Thoracic aorta (tissue), 2 donors: ENCODE measurements at regions not wholly inside any gene's neighbourhood (a gene's known extent, or its start where the extent isn't known, plus 50 kb on each side); places are given as distances from the start of the nearest gene placed in this dataset.

Experiments used
- ATAC-seq: fragments of 150-250 bp; one replicate; pipeline ENCODE4 v1.8.0; 2017; ENCODE audit warnings: low read depth; ENCODE audit not compliant: insufficient number of reproducible peaks, low FRiP score
- DNase-seq: peaks from one replicate; pipeline ENCODE4 v3.0.0-alpha.2; 2020; ENCODE audit warnings: low spot score
- H3K27ac ChIP-seq, 2 donors: fragments of 200-600 bp; sonication (generic); 1 replicate in 1 of 2; 2 replicates in 1 of 2; pipeline ENCODE4 v1.5.1; 2016; ENCODE audit warnings: mild to moderate bottlenecking in 2 of 2, moderate library complexity in 2 of 2
- H3K27me3 ChIP-seq: fragments of 200-600 bp; sonication (generic); replicated peaks from 2 replicates; pipeline ENCODE4 v1.6.0; 2016; ENCODE audit warnings: mild to moderate bottlenecking; ENCODE audit not compliant: insufficient read depth
- H3K36me3 ChIP-seq: fragments of 200-600 bp; sonication (generic); one replicate; pipeline ENCODE4 v1.5.1; 2016
- H3K4me1 ChIP-seq, 2 donors: fragments of 200-600 bp; sonication (generic); 1 replicate in 1 of 2; 2 replicates in 1 of 2; pipeline versions ENCODE4 v1.5.1 to v1.6.0; 2016; ENCODE audit warnings: low read depth in 2 of 2, mild to moderate bottlenecking in 1 of 2; ENCODE audit not compliant: control insufficient read depth in 1 of 2
- H3K4me3 ChIP-seq: fragments of 200-600 bp; sonication (generic); 2 replicates; pipeline ENCODE4 v1.5.1; 2016; ENCODE audit warnings: mild to moderate bottlenecking
- H3K9me3 ChIP-seq: fragments of 200-600 bp; sonication (generic); 2 replicates; pipeline ENCODE4 v1.5.1; 2016
- TF ChIP-seq, protein P1 (sequence below): fragments of 200-600 bp; sonication (generic); IDR thresholded peaks from one replicate; pipeline ENCODE4 v1.5.1; 2019; ENCODE audit warnings: antibody characterized with exemption

DNA sequence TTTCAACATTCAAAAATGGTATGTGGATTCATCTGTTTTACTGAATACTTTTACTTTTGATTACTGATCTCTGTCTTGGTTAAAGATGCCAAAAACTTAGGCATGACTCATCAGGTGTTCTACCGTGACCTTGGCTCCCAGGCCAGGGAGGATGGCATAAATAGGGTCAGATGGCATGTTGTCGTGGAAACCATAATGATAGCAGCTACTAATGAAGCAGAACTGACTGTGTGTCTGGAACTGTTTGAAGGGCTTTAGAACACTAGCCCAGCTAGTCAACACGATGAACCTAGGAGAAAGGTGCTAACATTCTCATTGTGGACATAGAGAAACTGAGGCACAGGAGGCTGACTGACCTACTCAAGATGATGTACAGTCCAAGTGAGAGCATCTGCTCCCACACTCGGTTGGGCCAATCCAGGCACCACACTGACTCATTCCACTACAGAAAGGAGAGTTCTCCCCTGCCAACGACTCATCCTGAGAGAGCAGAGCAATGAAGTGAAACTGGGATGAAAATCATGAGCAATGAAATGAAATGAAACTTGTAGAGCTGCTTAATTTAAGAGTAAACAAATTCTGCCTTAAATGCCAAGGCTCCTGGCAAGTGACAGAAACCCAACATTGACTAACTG is 116.0 kb downstream of the TENT4A start:
- Histone ChIP-seq H3K4me3 (no peak overlapping the region), H3K27me3 (no peaks in the 10 kb centered on the region)

DNA sequence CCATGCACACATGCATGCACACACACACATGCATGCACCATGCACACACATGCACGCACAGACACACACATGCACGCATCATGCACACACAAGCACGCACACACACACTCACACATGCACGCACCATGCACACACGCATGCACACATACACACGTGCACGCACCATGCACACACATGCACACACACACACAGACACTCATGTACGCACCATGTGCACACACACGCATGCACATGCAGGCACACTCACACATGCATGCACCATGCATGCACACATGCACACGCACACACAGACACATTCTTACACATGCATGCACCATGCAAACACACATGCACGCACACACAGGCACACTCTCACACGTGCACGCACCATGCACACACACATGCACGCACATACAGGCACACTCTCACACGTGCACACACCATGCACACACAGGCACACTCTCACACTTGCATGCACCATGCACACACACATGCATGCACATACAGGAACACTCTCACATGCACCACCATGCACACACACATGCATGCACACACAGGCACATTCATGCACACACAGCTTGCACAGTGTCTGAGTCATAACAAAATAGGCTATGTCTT is 117.5 kb downstream of the TENT4A start:
- Histone ChIP-seq H3K27ac (no peak overlapping the region), H3K4me3 (no peak overlapping the region), H3K36me3 (no peaks in the 10 kb centered on the region), H3K27me3 (no peaks in the 10 kb centered on the region), H3K9me3 (no peaks in the 10 kb centered on the region), H3K4me1 (peaks cover 11 to 26% of the 10 kb centered on the region in 2 donors)
- DNase-seq (no peak), ATAC-seq (no peak)
- TF ChIP-seq, protein P1, sequence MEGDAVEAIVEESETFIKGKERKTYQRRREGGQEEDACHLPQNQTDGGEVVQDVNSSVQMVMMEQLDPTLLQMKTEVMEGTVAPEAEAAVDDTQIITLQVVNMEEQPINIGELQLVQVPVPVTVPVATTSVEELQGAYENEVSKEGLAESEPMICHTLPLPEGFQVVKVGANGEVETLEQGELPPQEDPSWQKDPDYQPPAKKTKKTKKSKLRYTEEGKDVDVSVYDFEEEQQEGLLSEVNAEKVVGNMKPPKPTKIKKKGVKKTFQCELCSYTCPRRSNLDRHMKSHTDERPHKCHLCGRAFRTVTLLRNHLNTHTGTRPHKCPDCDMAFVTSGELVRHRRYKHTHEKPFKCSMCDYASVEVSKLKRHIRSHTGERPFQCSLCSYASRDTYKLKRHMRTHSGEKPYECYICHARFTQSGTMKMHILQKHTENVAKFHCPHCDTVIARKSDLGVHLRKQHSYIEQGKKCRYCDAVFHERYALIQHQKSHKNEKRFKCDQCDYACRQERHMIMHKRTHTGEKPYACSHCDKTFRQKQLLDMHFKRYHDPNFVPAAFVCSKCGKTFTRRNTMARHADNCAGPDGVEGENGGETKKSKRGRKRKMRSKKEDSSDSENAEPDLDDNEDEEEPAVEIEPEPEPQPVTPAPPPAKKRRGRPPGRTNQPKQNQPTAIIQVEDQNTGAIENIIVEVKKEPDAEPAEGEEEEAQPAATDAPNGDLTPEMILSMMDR: no peak

More for the DNA sequence above, 116.0 kb downstream of the TENT4A start:
- H3K9me3 ChIP-seq: no peaks in the 10 kb centered on the region
- no peaks in the 10 kb centered on the region for H3K36me3 ChIP-seq
- ATAC-seq (no peak), DNase-seq (no peak)
- H3K4me1 ChIP-seq: peaks cover 11 to 26% of the 10 kb centered on the region in 2 donors
- no peak overlapping the region for H3K27ac ChIP-seq
- TF ChIP-seq, protein P1: no peak

DNA sequence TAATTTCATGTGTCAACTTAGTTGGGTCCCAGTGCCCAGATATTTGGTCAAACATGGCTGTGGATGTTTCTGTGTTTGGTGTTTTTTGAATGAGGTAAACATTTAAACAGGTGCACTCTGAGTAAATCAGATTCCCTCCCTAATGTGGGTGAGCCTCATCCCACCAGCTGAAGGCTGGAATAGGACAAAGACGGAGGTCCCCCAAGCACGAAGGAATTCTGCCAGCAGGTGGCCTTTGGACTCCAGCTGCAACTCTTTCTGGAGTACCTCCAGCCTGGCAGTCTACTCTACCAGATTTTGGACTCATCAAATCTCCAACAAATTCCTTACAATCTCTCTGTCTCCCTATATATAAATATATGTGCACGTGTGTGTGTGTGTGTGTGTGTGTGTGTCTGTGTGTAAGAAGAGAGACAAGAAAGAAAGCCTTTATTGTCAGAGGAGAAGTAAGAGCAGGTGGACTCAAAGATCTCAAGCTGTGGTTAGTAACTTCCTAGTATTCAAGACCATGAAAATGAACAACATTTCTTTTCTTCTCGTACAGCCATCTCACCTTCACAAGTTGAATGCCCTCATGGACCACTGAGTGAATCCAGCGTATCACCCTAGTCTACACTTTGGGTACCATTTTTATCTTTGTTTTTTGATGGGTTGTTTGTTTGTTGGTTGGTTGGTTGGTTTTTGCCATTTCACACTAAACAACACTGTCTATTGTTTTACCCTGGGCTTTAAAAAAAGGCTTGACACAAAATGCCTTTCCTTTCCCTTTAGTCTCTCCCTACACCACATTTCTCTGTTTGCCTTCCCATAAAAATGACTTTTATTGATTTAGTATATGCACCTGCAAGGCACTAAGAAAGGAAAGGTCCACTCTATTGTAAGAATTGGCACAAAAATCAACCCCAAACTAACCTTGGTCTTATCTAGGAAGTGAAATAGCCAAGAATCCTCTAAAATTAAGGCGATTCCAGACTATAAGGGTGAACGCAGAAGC is 118.7 kb downstream of the TENT4A start:
- TF ChIP-seq, protein P1: no peak
- DNase-seq: no peak
- H3K27me3 ChIP-seq: no peaks in the 10 kb centered on the region
- no peak for ATAC-seq
- no peak overlapping the region for H3K4me3 ChIP-seq
- peaks cover 11 to 26% of the 10 kb centered on the region in 2 donors for H3K4me1 ChIP-seq
- no peaks in the 10 kb centered on the region for H3K9me3 ChIP-seq
- peak overlapping the region in 1 of 2 donors; percentile 27 for H3K27ac ChIP-seq
- H3K36me3 ChIP-seq: no peaks in the 10 kb centered on the region

DNA sequence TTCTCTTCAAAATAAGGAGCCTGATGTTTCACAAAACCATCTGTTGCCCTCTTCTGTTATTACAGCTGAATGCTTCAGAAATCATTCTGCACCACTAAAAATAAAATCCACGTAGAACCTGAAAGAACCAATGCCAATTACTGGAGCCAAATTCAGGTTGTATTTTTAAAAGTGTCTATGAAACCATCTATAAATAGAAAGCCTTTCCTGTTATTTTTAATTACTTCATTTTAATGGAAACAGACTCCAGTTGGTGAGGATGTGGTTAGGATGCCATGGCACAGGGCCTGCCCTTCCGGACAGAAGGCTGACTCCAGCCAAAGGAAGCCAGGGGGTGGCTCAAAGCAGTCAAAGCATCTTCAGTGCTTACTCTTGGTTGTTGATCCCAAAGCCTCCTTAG is 119.8 kb downstream of the TENT4A start:
- Histone ChIP-seq H3K4me3 (no peak overlapping the region), H3K4me1 (peaks cover 11 to 24% of the 10 kb centered on the region in 2 donors), H3K27me3 (no peaks in the 10 kb centered on the region), H3K27ac (peak overlapping the region; percentile 71 to 76), H3K36me3 (no peaks in the 10 kb centered on the region), H3K9me3 (no peaks in the 10 kb centered on the region)
- DNase-seq (no peak), ATAC-seq (peak; percentile 85)
- TF ChIP-seq, protein P1: no peak

DNA sequence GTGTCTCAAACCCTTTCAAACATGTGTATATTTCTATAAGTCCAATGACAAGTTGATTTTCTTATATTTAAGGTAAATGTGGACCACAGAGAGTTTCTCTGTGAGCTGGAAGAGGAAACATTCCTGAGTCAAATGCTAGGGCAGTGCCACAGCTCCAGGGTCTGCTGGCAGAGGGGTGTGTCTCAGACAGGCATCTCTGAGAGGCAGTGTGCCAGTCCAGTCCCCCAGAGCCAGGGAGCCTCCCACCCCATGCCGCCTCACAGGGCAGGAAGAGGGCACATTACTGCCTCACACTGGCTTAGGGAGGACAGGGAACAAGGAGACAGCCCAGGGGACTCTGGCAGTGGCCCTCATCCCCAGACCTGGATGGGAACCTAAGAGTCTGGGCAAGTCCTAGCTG is 120.2 kb downstream of the TENT4A start:
- H3K27ac ChIP-seq: peak overlapping the region; percentile 71 to 76
- no peak for ATAC-seq

More for the DNA sequence above, 120.2 kb downstream of the TENT4A start:
- Histone ChIP-seq H3K4me3 (no peak overlapping the region), H3K36me3 (no peaks in the 10 kb centered on the region), H3K27me3 (no peaks in the 10 kb centered on the region), H3K4me1 (peaks cover 11 to 23% of the 10 kb centered on the region in 2 donors), H3K9me3 (no peaks in the 10 kb centered on the region)
- TF ChIP-seq, protein P1: no peak
- no peak for DNase-seq
